ENCODE measurements at regions not wholly inside any gene's neighbourhood (a gene's known extent, or its start where the extent isn't known, plus 50 kb on each side); places are given as distances from the start of the nearest gene placed in this dataset.

- no peak overlapping the region for H3K27ac ChIP-seq
- no peaks in the 10 kb centered on the region for H3K4me1 ChIP-seq
- H3K4me3 ChIP-seq (replicated peaks in 1 of 3) = no peak overlapping the region
- TF ChIP-seq POLR2A (IDR thresholded peaks at IDR 0.05) = no peak
- TF ChIP-seq, protein P1, sequence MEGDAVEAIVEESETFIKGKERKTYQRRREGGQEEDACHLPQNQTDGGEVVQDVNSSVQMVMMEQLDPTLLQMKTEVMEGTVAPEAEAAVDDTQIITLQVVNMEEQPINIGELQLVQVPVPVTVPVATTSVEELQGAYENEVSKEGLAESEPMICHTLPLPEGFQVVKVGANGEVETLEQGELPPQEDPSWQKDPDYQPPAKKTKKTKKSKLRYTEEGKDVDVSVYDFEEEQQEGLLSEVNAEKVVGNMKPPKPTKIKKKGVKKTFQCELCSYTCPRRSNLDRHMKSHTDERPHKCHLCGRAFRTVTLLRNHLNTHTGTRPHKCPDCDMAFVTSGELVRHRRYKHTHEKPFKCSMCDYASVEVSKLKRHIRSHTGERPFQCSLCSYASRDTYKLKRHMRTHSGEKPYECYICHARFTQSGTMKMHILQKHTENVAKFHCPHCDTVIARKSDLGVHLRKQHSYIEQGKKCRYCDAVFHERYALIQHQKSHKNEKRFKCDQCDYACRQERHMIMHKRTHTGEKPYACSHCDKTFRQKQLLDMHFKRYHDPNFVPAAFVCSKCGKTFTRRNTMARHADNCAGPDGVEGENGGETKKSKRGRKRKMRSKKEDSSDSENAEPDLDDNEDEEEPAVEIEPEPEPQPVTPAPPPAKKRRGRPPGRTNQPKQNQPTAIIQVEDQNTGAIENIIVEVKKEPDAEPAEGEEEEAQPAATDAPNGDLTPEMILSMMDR (IDR thresholded peaks at IDR 0.05) = no peak
- no peaks in the 10 kb centered on the region for H3K9me3 ChIP-seq
- H3K27me3 ChIP-seq = no peaks in the 10 kb centered on the region
- DNase-seq = no peak
- H3K36me3 ChIP-seq = no peaks in the 10 kb centered on the region
- intact Hi-C loops (cut with DNase I) = no loop called here
- WGBS, 2 donors = 90 to 91% methylated on average over 2 of the region's 2 CpGs
Observed at GRCh38 chr3:164673738-164674137, 404.6 kb downstream of the SI start.

DNA sequence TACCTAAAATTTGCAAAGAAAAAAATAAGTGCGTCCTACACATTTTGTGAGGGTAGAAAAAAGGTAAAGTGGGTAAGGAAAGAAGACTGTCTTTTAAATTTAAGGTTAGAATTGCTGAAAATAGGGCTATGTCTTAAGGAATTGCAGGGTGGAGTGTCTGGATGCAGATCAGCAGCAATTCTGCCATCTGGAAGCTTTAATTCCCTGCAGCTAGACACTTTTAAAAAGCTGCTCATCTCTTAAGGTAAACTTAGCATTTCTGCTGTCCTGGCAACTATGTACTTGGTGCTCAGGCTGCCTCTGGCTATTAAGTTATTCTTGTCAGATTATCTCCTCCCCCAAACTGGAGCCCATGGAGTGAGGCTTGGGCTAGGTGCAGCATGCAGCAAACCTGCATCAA lies 420.2 kb downstream of the SI start:
- H3K36me3 ChIP-seq = no peaks in the 10 kb centered on the region
- H3K27ac ChIP-seq = no peak overlapping the region
- TF ChIP-seq POLR2A (IDR thresholded peaks at IDR 0.05) = no peak
- TF ChIP-seq, protein P1 (IDR thresholded peaks at IDR 0.05) = no peak
- no peaks in the 10 kb centered on the region for H3K4me1 ChIP-seq
- DNase-seq = no peak
- WGBS, 2 donors = 89 to 91% methylated on average over 1 of the region's 1 CpG
- H3K27me3 ChIP-seq = no peaks in the 10 kb centered on the region
- H3K4me3 ChIP-seq (replicated peaks in 1 of 3) = no peak overlapping the region
- intact Hi-C loops (cut with DNase I) = no loop called here
- no peaks in the 10 kb centered on the region for H3K9me3 ChIP-seq

DNA sequence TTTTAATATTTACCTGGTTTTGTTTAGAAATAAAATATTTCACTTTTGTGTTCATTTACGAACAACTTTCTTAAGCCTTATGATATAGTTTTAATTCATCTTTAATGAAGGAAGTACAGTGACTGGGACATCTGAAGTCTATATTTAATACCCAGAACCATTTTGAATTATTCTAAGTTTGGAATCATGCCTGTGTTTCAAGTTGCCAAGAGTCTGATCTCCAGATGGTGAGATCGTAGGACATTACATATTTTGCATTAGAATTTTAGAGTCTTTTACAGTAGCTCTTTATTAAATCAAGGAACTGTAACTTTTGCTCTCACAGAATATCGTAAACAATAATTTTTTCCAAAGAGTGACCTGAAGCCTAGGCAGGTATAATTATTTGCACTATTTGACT lies 420.7 kb downstream of the SI start:
- no peak for TF ChIP-seq POLR2A (IDR thresholded peaks at IDR 0.05)
- TF ChIP-seq, protein P1 (IDR thresholded peaks at IDR 0.05) = no peak
- no peaks in the 10 kb centered on the region for H3K36me3 ChIP-seq
- 86 to 92% methylated on average over 3 of the region's 3 CpGs for WGBS, 2 donors
- no peak for DNase-seq
- H3K9me3 ChIP-seq = no peaks in the 10 kb centered on the region
- H3K27me3 ChIP-seq = no peaks in the 10 kb centered on the region
- intact Hi-C loops (cut with DNase I) = no loop called here
- H3K4me1 ChIP-seq = no peaks in the 10 kb centered on the region
- no peak overlapping the region for H3K27ac ChIP-seq
- no peak overlapping the region for H3K4me3 ChIP-seq (replicated peaks in 1 of 3)

- intact Hi-C loops (cut with DNase I) = no loop called here
- H3K27ac ChIP-seq = no peak overlapping the region
- no peaks in the 10 kb centered on the region for H3K4me1 ChIP-seq
- no peaks in the 10 kb centered on the region for H3K36me3 ChIP-seq
- no peak overlapping the region for H3K4me3 ChIP-seq (replicated peaks in 1 of 3)
- H3K27me3 ChIP-seq = no peaks in the 10 kb centered on the region
- DNase-seq = no peak
- H3K9me3 ChIP-seq = no peaks in the 10 kb centered on the region
- TF ChIP-seq, protein P1 (IDR thresholded peaks at IDR 0.05) = no peak
- no peak for TF ChIP-seq POLR2A (IDR thresholded peaks at IDR 0.05)
- WGBS, 2 donors = 78 to 89% methylated on average over 2 of the region's 2 CpGs
Observed at GRCh38 chr3:164655462-164655861, 422.8 kb downstream of the SI start.

GRCh38 chr3:164641071-164641470 lies 437.2 kb downstream of the SI start:
- no peak for DNase-seq
- no peaks in the 10 kb centered on the region for H3K4me1 ChIP-seq
- H3K27me3 ChIP-seq = no peaks in the 10 kb centered on the region
- H3K4me3 ChIP-seq (replicated peaks in 1 of 3) = no peak overlapping the region
- intact Hi-C loops (cut with DNase I) = no loop called here
- no peak overlapping the region for H3K27ac ChIP-seq
- TF ChIP-seq, protein P1 (IDR thresholded peaks at IDR 0.05) = no peak
- no peak for TF ChIP-seq POLR2A (IDR thresholded peaks at IDR 0.05)
- no peaks in the 10 kb centered on the region for H3K36me3 ChIP-seq
- no peaks in the 10 kb centered on the region for H3K9me3 ChIP-seq
- 89% methylated on average over 4 of the region's 4 CpGs for WGBS, 2 donors
